ENCODE measurements at regions not wholly inside any gene's neighbourhood (a gene's known extent, or its start where the extent isn't known, plus 50 kb on each side); places are given as distances from the start of the nearest gene placed in this dataset.

DNA sequence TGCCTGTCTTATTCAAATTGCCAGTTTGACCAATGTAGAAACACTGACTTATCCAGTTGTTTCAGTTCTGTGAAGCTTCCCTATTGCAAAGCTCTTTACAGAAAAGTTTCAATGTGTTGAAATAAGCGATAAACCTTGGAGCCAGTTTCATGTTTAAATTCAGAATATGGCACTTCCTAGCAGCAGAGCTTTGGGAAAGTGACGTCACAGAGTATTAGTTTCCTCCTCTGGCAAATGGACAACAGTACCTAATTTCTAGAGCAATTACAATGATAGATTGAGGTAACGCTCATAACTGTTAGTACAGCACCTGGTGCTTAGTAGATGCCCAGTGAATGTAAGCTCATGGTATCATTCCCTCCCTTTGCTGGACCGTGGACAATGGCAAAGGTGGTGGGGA is 527.5 kb upstream of the DAB1 start:
- Mint-ChIP-seq H3K4me3 (no peak overlapping the region), H3K4me1 (no peaks in the 10 kb centered on the region), H3K36me3 (no peaks in the 10 kb centered on the region), H3K9me3 (no peaks in the 10 kb centered on the region), H3K27ac (no peak overlapping the region)
- no peak for ATAC-seq
- DNase-seq (ENCODE audit: low spot score in 2 of 2) = no peak

- no peak for ATAC-seq
- no peak overlapping the region for H3K4me3 Mint-ChIP-seq
- H3K9me3 Mint-ChIP-seq = peaks cover 1% of the 10 kb centered on the region
- H3K27ac Mint-ChIP-seq = no peak overlapping the region
- no peak for DNase-seq (ENCODE audit: low spot score in 2 of 2)
- H3K36me3 Mint-ChIP-seq = no peaks in the 10 kb centered on the region
- no peaks in the 10 kb centered on the region for H3K4me1 Mint-ChIP-seq
Measured at GRCh38 chr1:57949168-57949567, 525.3 kb upstream of the DAB1 start.

DNA sequence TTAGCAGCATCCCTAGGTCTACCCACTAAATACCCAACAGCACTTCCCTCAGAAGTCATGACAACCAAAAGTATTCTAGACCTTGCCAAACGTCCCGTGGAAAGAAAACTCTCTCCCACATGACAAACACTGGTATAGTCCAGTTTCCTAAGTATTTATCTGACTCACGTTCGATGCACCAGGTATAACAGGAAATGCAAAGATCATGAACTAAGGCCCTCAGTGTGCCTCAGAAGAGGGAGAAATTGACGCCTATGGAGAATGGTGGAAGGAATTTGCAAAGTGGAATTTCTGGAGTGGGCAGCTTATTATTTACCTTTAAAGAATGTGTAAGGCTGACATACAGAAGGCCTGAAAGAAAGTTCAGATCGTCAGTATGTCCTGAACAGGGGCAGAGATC is 523.6 kb upstream of the DAB1 start:
- no peak for DNase-seq (ENCODE audit: low spot score in 2 of 2)
- ATAC-seq = no peak

DNA sequence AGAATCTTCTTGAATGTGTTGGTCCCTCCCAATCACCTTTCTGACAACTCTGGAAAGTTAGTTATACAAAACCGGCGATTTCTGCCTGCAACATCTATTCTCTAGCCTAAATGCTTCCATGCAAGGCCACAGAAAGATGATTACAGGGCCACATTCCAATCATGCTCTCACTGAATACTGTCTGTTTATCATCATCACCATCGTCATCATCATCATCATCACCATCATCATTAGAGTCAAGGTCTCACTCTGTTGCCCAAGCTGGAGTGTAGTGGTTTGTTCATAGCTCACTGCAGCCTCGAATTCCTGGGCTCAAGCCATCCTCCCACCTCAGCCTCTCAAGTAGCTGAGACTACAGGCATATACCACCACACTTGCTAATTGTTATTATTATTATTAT is 521.2 kb upstream of the DAB1 start:
- no peak overlapping the region for H3K4me3 Mint-ChIP-seq

More for the DNA sequence above, 523.6 kb upstream of the DAB1 start:
- Mint-ChIP-seq H3K36me3 (no peaks in the 10 kb centered on the region), H3K4me1 (no peaks in the 10 kb centered on the region), H3K9me3 (peaks cover 3% of the 10 kb centered on the region), H3K4me3 (no peak overlapping the region), H3K27ac (no peak overlapping the region)

DNA sequence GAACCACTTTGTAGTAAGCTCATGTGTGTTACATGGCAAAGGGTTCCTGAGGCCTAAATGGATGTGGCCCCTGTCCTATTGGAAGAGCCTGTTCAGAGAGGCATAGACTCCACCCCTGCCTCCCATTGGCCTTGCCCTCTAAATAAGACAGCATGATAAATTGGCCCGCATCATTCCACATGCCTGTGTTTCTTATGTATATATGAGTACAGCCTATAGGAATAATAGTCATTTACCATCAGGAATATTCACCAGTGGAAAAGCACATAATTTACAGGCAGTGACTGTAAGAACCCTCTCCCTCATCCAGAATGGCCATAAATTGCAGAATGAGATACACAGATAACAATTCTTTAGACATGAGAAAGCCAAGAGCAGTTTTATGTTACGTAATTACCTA is 519.5 kb upstream of the DAB1 start:
- no peak overlapping the region for H3K27ac Mint-ChIP-seq
- no peaks in the 10 kb centered on the region for H3K36me3 Mint-ChIP-seq

More for the DNA sequence above, 521.2 kb upstream of the DAB1 start:
- DNase-seq (ENCODE audit: low spot score in 2 of 2) = no peak
- H3K9me3 Mint-ChIP-seq = peaks cover 3% of the 10 kb centered on the region
- H3K27ac Mint-ChIP-seq = no peak overlapping the region
- no peak for ATAC-seq
- no peaks in the 10 kb centered on the region for H3K4me1 Mint-ChIP-seq
- H3K36me3 Mint-ChIP-seq = no peaks in the 10 kb centered on the region

DNA sequence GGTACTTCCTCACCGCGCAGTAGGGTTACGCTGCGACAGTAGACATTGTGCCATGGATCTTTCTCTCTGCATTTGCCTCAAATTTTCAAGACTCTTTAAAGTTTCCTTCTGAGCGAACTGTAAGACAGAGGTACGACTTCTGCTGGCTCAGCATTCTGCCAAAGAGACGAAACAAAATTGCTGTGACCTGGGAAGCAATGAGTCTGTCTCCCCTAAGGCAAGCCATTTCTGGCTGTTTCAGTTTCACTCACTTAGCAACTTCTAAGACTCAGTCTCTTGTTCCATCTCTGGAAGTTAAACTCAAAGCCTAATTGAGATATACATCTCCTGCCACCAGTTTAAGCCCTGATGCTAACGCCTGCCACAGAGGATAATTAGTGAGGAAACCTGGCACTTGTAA is 510.9 kb upstream of the DAB1 start:
- Mint-ChIP-seq H3K27ac (no peak overlapping the region), H3K4me3 (no peak overlapping the region), H3K9me3 (peaks cover 9% of the 10 kb centered on the region), H3K4me1 (no peaks in the 10 kb centered on the region), H3K36me3 (no peaks in the 10 kb centered on the region)
- ATAC-seq (no peak), DNase-seq (ENCODE audit: low spot score in 2 of 2) (no peak)

More for the DNA sequence above, 519.5 kb upstream of the DAB1 start:
- no peaks in the 10 kb centered on the region for H3K4me1 Mint-ChIP-seq
- peaks cover 9% of the 10 kb centered on the region for H3K9me3 Mint-ChIP-seq
- DNase-seq (ENCODE audit: low spot score in 2 of 2) (no peak), ATAC-seq (no peak)
- no peak overlapping the region for H3K4me3 Mint-ChIP-seq

DNA sequence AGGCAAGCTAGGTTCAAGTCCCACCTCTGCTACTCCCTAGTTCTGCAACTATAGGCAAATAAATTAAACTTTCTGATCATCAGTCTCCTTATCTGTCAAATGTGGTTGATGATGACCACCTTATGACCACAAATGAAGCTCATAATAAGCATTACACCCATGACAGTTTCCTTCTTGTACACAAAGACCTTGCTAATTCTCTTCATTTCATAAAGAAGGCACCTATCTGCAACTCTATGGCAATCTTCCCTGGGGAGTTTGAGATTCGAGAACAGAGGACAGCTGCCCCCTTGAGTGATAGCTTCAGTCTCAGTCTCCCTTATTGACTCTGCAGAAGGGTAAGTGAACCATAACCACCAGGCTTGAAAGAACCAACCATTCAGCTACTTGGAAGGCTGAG is 503.1 kb upstream of the DAB1 start:
- no peak overlapping the region for H3K4me3 Mint-ChIP-seq
- no peak overlapping the region for H3K27ac Mint-ChIP-seq

GRCh38 chr1:57926025-57926552 is 502.2 kb upstream of the DAB1 start:
- Mint-ChIP-seq H3K27ac (no peak overlapping the region), H3K36me3 (no peaks in the 10 kb centered on the region), H3K9me3 (peaks cover 3% of the 10 kb centered on the region), H3K4me3 (no peak overlapping the region), H3K4me1 (no peaks in the 10 kb centered on the region)
- ATAC-seq (no peak), DNase-seq (ENCODE audit: low spot score in 2 of 2) (no peak)

More for the DNA sequence above, 503.1 kb upstream of the DAB1 start:
- no peaks in the 10 kb centered on the region for H3K36me3 Mint-ChIP-seq
- H3K9me3 Mint-ChIP-seq = peaks cover 4% of the 10 kb centered on the region
- H3K4me1 Mint-ChIP-seq = no peaks in the 10 kb centered on the region
- ATAC-seq = no peak
- no peak for DNase-seq (ENCODE audit: low spot score in 2 of 2)

DNA sequence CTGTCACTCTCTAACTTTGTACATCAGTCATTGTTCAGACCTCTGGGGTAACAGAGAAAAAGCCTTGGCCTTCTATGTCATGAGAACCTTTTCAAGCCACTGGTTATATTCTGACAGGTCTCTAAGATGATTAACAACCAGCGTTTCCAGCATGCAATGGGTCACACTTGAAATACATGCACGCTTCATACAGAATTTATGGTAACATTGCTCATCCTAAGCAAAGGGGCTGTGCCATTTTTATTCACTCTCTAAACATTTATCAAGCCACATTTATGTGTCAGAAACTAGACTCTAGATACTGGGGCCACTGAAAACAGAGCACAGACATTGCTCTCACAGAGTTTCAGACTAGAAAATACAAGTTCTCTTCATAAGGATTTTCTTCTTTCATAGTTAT is 501.4 kb upstream of the DAB1 start:
- Mint-ChIP-seq H3K36me3 (no peaks in the 10 kb centered on the region), H3K9me3 (peaks cover 3% of the 10 kb centered on the region), H3K27ac (no peak overlapping the region), H3K4me1 (no peaks in the 10 kb centered on the region), H3K4me3 (no peak overlapping the region)
- DNase-seq (ENCODE audit: low spot score in 2 of 2) (no peak), ATAC-seq (no peak)

GRCh38 chr1:57922130-57922529 is 498.3 kb upstream of the DAB1 start:
- Mint-ChIP-seq H3K27ac (no peak overlapping the region), H3K9me3 (peaks cover 3% of the 10 kb centered on the region), H3K4me3 (no peak overlapping the region), H3K4me1 (no peaks in the 10 kb centered on the region), H3K36me3 (no peaks in the 10 kb centered on the region)
- DNase-seq (ENCODE audit: low spot score in 2 of 2) (no peak), ATAC-seq (no peak)

GRCh38 chr1:57916041-57916440 is 492.2 kb upstream of the DAB1 start:
- ATAC-seq = no peak
- peaks cover 6% of the 10 kb centered on the region for H3K9me3 Mint-ChIP-seq
- H3K27ac Mint-ChIP-seq = no peak overlapping the region
- H3K36me3 Mint-ChIP-seq = no peaks in the 10 kb centered on the region
- no peak for DNase-seq (ENCODE audit: low spot score in 2 of 2)
- no peaks in the 10 kb centered on the region for H3K4me1 Mint-ChIP-seq
- no peak overlapping the region for H3K4me3 Mint-ChIP-seq

DNA sequence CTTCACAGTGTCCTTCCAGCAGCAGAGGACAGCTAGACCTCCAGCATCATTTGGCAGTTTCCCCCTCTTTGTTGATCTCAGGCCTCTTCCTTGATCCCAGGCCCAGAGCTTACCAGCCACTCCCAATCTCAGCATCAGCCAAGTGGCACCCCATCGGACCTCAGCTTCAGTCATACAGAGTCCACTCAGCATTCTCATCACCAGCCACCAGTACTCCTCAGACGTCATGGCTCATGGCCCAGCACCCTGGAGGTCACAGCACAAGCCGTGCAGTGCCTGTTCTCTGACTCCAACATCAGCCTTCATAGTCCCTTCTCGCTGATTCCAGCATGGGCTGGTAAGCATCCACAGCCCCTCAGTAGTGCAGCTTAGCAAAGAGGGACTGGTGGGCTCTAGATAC is 487.6 kb upstream of the DAB1 start:
- Mint-ChIP-seq H3K4me3 (no peak overlapping the region), H3K27ac (no peak overlapping the region), H3K9me3 (peaks cover 6% of the 10 kb centered on the region), H3K36me3 (no peaks in the 10 kb centered on the region), H3K4me1 (no peaks in the 10 kb centered on the region)
- no peak for DNase-seq (ENCODE audit: low spot score in 2 of 2)
- no peak for ATAC-seq

DNA sequence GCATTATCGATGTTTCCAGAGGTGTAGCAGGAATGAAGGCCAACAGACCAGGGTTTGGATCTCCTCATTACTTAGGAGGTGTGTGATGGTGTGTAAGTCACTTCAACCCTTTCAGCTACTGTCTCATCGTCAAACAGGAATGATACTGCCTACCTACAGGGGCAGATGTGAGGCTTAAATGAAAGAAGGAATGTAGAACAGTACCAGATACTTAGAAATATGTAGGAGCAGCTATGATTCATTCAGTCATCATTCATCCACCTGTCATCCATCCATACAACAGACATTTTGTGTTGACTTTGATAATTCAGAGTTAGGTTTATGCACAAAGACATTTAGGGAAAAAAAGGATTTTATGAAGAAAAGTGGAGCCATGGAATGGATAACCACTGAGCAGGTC is 486.9 kb upstream of the DAB1 start:
- Mint-ChIP-seq H3K4me3 (no peak overlapping the region), H3K9me3 (peaks cover 6% of the 10 kb centered on the region), H3K27ac (no peak overlapping the region), H3K36me3 (no peaks in the 10 kb centered on the region), H3K4me1 (no peaks in the 10 kb centered on the region)
- DNase-seq (ENCODE audit: low spot score in 2 of 2) (no peak), ATAC-seq (no peak)

GRCh38 chr1:57910305-57910704 is 486.4 kb upstream of the DAB1 start:
- no peak overlapping the region for H3K27ac Mint-ChIP-seq
- H3K4me3 Mint-ChIP-seq = no peak overlapping the region
- DNase-seq (ENCODE audit: low spot score in 2 of 2) (no peak), ATAC-seq (no peak)
- peaks cover 6% of the 10 kb centered on the region for H3K9me3 Mint-ChIP-seq
- H3K4me1 Mint-ChIP-seq = no peaks in the 10 kb centered on the region
- H3K36me3 Mint-ChIP-seq = no peaks in the 10 kb centered on the region

DNA sequence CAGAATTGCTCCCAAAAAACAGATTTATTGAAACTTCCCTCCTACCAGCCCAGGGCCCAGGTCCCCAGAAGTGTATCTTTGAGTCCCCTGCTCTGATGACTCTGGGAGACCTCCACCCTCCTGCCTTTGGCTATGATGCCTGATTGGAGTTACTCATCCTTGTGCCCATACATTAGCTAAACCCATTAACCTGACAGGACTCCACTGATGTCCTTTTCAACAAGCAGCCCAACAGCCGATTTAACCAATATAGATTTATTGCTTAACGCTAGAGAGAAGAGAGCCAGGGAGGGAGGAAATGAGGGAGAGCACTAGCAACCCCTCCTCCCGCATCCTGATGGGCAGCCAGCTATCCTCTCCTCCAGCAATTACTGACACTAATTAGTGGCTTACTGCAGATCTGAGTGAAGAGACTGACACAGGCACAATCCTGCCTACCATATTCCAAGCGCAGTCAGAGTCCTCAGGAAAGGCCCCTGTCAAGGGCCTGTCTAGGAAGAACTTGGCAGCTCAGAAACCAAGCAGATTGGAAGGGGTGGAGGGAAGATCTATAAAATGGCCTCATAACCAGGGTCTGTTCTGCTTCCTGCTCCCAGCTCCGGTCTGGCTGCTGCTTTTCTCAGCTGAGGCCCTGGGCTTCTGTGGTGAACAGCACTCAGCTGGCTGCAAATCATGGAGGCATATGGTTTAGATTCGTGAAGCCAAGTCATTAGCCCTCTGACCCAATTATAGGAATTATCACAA is 484.5 kb upstream of the DAB1 start:
- no peaks in the 10 kb centered on the region for H3K36me3 Mint-ChIP-seq
- no peak overlapping the region for H3K27ac Mint-ChIP-seq
- ATAC-seq = no peak

GRCh38 chr1:57901208-57901919 is 477.5 kb upstream of the DAB1 start:
- H3K9me3 Mint-ChIP-seq = no peaks in the 10 kb centered on the region
- ATAC-seq (no peak), DNase-seq (ENCODE audit: low spot score in 2 of 2) (no peak)
- H3K36me3 Mint-ChIP-seq = no peaks in the 10 kb centered on the region
- H3K4me1 Mint-ChIP-seq = no peaks in the 10 kb centered on the region
- H3K27ac Mint-ChIP-seq = no peak overlapping the region
- H3K4me3 Mint-ChIP-seq = no peak overlapping the region

More for the DNA sequence above, 484.5 kb upstream of the DAB1 start:
- no peak overlapping the region for H3K4me3 Mint-ChIP-seq
- H3K4me1 Mint-ChIP-seq = no peaks in the 10 kb centered on the region
- H3K9me3 Mint-ChIP-seq = peaks cover 3% of the 10 kb centered on the region
- DNase-seq (ENCODE audit: low spot score in 2 of 2) = no peak

Data from stimulated activated effector memory CD8-positive, alpha-beta T cell treated with anti-CD3 and anti-CD28 coated beads, Interleukin-12 subunit alpha, Interleukin-12 subunit beta, amount 100 ng/mL, for 72 hours (primary cell).